ENCODE measurements at regions not wholly inside any gene's neighbourhood (a gene's known extent, or its start where the extent isn't known, plus 50 kb on each side); places are given as distances from the start of the nearest gene placed in this dataset.

DNA sequence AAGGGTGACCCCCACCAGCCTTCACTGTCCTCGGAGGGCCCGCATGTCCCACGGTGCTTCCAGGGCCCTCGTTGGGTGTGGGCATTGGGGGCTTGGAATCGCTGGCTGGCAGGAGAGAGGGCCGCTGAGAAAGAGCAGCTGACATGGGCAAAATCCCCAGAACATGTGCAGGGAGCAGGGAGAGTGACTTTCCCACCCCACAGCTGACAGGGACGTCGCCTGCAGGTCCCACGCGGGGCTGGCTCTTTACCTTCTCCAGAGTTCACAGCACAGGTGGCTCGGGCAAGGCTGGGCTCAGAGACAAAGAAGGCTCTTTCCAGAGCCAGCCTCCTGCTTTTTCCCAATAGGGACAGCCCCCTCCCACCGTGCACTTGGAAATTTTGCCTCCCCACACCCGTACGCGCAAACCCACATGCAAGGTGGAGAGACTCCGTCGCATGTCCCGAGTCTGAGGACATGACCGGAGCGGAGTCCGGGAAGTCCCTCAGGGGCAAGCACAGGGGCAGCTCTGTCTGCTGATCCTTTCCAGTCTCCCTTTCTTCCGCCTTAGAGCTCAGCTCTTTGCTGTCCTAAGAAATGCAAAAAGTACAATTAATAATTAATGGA lies 370.2 kb upstream of the MYT1L start:
- TF ChIP-seq CTCF (IDR thresholded peaks at IDR 0.05) = no peak
- H3K27me3 Mint-ChIP-seq = no peaks in the 10 kb centered on the region
- CTCF ChIA-PET = no interaction called here

DNA sequence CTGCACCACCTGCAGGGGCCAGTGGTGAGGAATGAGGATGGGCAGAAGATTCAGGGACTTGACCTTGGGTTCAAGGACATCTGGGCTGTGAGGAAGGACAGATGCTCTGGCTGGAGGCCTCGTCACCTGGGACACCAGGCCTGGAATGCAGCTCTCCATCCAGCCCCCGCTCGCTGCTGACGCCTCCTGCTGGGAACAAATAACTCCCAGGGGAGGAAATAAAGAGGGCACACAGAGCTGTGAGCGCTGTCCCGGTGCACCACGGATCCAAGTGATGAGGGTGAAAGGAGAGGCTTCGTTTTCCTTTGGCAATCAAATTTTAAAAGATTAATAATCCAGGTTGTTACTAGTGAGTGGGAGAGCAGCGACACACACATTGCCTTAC lies 368.0 kb upstream of the MYT1L start:
- Histone ChIP-seq H3K4me3 (ENCODE audit: low read length) (no peak overlapping the region), H3K27ac (ENCODE audit: low read depth in 1 of 2, low read length in 2 of 2) (no peak overlapping the region), H3K27me3 (ENCODE audit: control insufficient read depth in 1 of 2, insufficient read depth in 2 of 2, low read length in 2 of 2) (no peaks in the 10 kb centered on the region), H3K36me3 (ENCODE audit: insufficient read depth, low read length) (no peaks in the 10 kb centered on the region), H3K4me1 (ENCODE audit: insufficient read depth, low read length) (no peaks in the 10 kb centered on the region), H3K9me3 (ENCODE audit: control insufficient read depth in 1 of 2, insufficient read depth in 1 of 2, low read length in 2 of 2) (peaks cover 0 to 4% of the 10 kb centered on the region in 2 experiments)
- DNase-seq (no peak), ATAC-seq (ENCODE audit: poor library complexity) (no peak)
- POLR2A ChIA-PET = no interaction called here
- H3K27ac Mint-ChIP-seq = no peak overlapping the region
- CTCF ChIA-PET = no interaction called here
- H3K9me3 Mint-ChIP-seq = no peaks in the 10 kb centered on the region
- no peaks in the 10 kb centered on the region for H3K4me1 Mint-ChIP-seq (ENCODE audit: low read depth)
- TF ChIP-seq CTCF (IDR thresholded peaks at IDR 0.05) = no peak
- no peaks in the 10 kb centered on the region for H3K36me3 Mint-ChIP-seq (ENCODE audit: low read depth)
- intact Hi-C loops (cut with DNase I, micrococcal nuclease) = no loop called here
- H3K4me3 Mint-ChIP-seq = no peak overlapping the region
- H3K27me3 Mint-ChIP-seq = no peaks in the 10 kb centered on the region

More for the DNA sequence above, 370.2 kb upstream of the MYT1L start:
- no peaks in the 10 kb centered on the region for H3K36me3 Mint-ChIP-seq (ENCODE audit: low read depth)
- peaks cover 0 to 4% of the 10 kb centered on the region in 2 experiments for H3K9me3 ChIP-seq (ENCODE audit: control insufficient read depth in 1 of 2, insufficient read depth in 1 of 2, low read length in 2 of 2)
- no peak for DNase-seq
- H3K27ac ChIP-seq (ENCODE audit: low read depth in 1 of 2, low read length in 2 of 2) = no peak overlapping the region
- peaks cover 11% of the 10 kb centered on the region for H3K4me1 ChIP-seq (ENCODE audit: insufficient read depth, low read length)
- POLR2A ChIA-PET = no interaction called here
- H3K4me1 Mint-ChIP-seq (ENCODE audit: low read depth) = peaks cover 14% of the 10 kb centered on the region
- no peak for ATAC-seq (ENCODE audit: poor library complexity)
- intact Hi-C loops (cut with DNase I, micrococcal nuclease) = no loop called here
- H3K4me3 ChIP-seq (ENCODE audit: low read length) = no peak overlapping the region
- H3K9me3 Mint-ChIP-seq = no peaks in the 10 kb centered on the region
- no peak overlapping the region for H3K27ac Mint-ChIP-seq
- H3K27me3 ChIP-seq (ENCODE audit: control insufficient read depth in 1 of 2, insufficient read depth in 2 of 2, low read length in 2 of 2) = no peaks in the 10 kb centered on the region
- no peak overlapping the region for H3K4me3 Mint-ChIP-seq
- no peaks in the 10 kb centered on the region for H3K36me3 ChIP-seq (ENCODE audit: insufficient read depth, low read length)

GRCh38 chr2:2698182-2699120 lies 367.4 kb upstream of the MYT1L start:
- Mint-ChIP-seq H3K27ac (no peak overlapping the region), H3K4me1 (ENCODE audit: low read depth) (no peaks in the 10 kb centered on the region), H3K36me3 (ENCODE audit: low read depth) (no peaks in the 10 kb centered on the region), H3K27me3 (no peaks in the 10 kb centered on the region), H3K4me3 (no peak overlapping the region), H3K9me3 (no peaks in the 10 kb centered on the region)
- ChIA-PET POLR2A (interaction anchor here (0.9 kb wide), 1 partner anchor 52 kb away, joined by 3 read pairs; no protein-coding TSS in a partner anchor), CTCF (no interaction called here)
- H3K36me3 ChIP-seq (ENCODE audit: insufficient read depth, low read length) = no peaks in the 10 kb centered on the region
- intact Hi-C loops (cut with DNase I, micrococcal nuclease) = no loop called here
- TF ChIP-seq CTCF (IDR thresholded peaks at IDR 0.05) = no peak
- H3K27ac ChIP-seq (ENCODE audit: low read depth in 1 of 2, low read length in 2 of 2) = no peak overlapping the region
- H3K9me3 ChIP-seq (ENCODE audit: control insufficient read depth in 1 of 2, insufficient read depth in 1 of 2, low read length in 2 of 2) = peaks cover 0 to 4% of the 10 kb centered on the region in 2 experiments
- DNase-seq (peak in 2 of 14 experiments; percentile 35 to 38), ATAC-seq (ENCODE audit: poor library complexity) (peak; percentile 49)
- no peaks in the 10 kb centered on the region for H3K27me3 ChIP-seq (ENCODE audit: control insufficient read depth in 1 of 2, insufficient read depth in 2 of 2, low read length in 2 of 2)
- H3K4me1 ChIP-seq (ENCODE audit: insufficient read depth, low read length) = no peaks in the 10 kb centered on the region
- H3K4me3 ChIP-seq (ENCODE audit: low read length) = no peak overlapping the region

Data from CD4-positive, alpha-beta T cell (primary cell).